Right renal pelvis (tissue), 4 donors: ENCODE measurements at regions not wholly inside any gene's neighbourhood (a gene's known extent, or its start where the extent isn't known, plus 50 kb on each side); places are given as distances from the start of the nearest gene placed in this dataset.
"Not testable (repeated sequence)": the region's sequence is repeated elsewhere in the genome, so short reads cannot be mapped to it uniquely, and the experiment has no call there.

ENCODE experiments used
- DNase-seq, 4 donors: peaks; one replicate each; pipeline ENCODE4 v3.0.0-alpha.2; 2013; ENCODE audit warnings: low read depth in 4 of 4, low spot score in 3 of 4, missing footprints in 1 of 4

- no peak for DNase-seq
These were observed 233.1 kb upstream of the FERMT1 start for GRCh38 chr20:6355754-6356451.

- DNase-seq, result no peak
These were observed 226.1 kb upstream of the FERMT1 start for GRCh38 chr20:6348908-6349307.

GRCh38 chr20:6347916-6348315, 225.1 kb upstream of the FERMT1 start:
- no peak for DNase-seq

GRCh38 chr20:6341491-6341890, 218.7 kb upstream of the FERMT1 start:
- DNase-seq, result no peak

GRCh38 chr20:6339176-6339575, 216.3 kb upstream of the FERMT1 start:
- no peak for DNase-seq

- DNase-seq, result no peak
These were observed 210.3 kb upstream of the FERMT1 start for GRCh38 chr20:6333110-6333509.

- not testable (repeated sequence) for DNase-seq
These were observed 198.4 kb upstream of the FERMT1 start for GRCh38 chr20:6321235-6321634.

- DNase-seq, result no peak
These were observed 189.2 kb upstream of the FERMT1 start for GRCh38 chr20:6311841-6312655.

- DNase-seq, result no peak
These were observed 188.3 kb upstream of the FERMT1 start for GRCh38 chr20:6311097-6311496.

- no peak for DNase-seq
These were observed 182.7 kb upstream of the FERMT1 start for GRCh38 chr20:6305536-6305935.

GRCh38 chr20:6302041-6302440, 179.2 kb upstream of the FERMT1 start:
- no peak for DNase-seq

GRCh38 chr20:6299456-6299855, 176.6 kb upstream of the FERMT1 start:
- no peak for DNase-seq

GRCh38 chr20:6298049-6298448, 175.2 kb upstream of the FERMT1 start:
- no peak for DNase-seq

GRCh38 chr20:6295867-6296256, 173.0 kb upstream of the FERMT1 start:
- no peak for DNase-seq

GRCh38 chr20:6295127-6295866, 172.5 kb upstream of the FERMT1 start:
- no peak for DNase-seq

GRCh38 chr20:6287471-6287870, 164.6 kb upstream of the FERMT1 start:
- DNase-seq, result no peak

GRCh38 chr20:6282642-6283041, 159.8 kb upstream of the FERMT1 start:
- no peak for DNase-seq

- DNase-seq, result no peak
These were observed 154.9 kb upstream of the FERMT1 start for GRCh38 chr20:6277661-6278240.

GRCh38 chr20:6270404-6270803, 147.6 kb upstream of the FERMT1 start:
- not testable (repeated sequence) for DNase-seq

GRCh38 chr20:6269168-6269873, 146.5 kb upstream of the FERMT1 start:
- DNase-seq, result no peak
